Stimulated activated CD4-positive, alpha-beta T cell treated with anti-CD3 and anti-CD28 coated beads, Interleukin-4, amount 100 ng/mL, for 1 hour (primary cell): ENCODE measurements at regions not wholly inside any gene's neighbourhood (a gene's known extent, or its start where the extent isn't known, plus 50 kb on each side); places are given as distances from the start of the nearest gene placed in this dataset.
"Not testable (repeated sequence)": the region's sequence is repeated elsewhere in the genome, so short reads cannot be mapped to it uniquely, and the experiment has no call there.

Source experiments
- DNase-seq: peaks from one replicate; pipeline ENCODE4 v3.0.0-alpha.2; 2020

- no peak for DNase-seq
Observed at GRCh38 chr13:90445179-90445578, 902.3 kb upstream of the MIR17HG start.

DNA sequence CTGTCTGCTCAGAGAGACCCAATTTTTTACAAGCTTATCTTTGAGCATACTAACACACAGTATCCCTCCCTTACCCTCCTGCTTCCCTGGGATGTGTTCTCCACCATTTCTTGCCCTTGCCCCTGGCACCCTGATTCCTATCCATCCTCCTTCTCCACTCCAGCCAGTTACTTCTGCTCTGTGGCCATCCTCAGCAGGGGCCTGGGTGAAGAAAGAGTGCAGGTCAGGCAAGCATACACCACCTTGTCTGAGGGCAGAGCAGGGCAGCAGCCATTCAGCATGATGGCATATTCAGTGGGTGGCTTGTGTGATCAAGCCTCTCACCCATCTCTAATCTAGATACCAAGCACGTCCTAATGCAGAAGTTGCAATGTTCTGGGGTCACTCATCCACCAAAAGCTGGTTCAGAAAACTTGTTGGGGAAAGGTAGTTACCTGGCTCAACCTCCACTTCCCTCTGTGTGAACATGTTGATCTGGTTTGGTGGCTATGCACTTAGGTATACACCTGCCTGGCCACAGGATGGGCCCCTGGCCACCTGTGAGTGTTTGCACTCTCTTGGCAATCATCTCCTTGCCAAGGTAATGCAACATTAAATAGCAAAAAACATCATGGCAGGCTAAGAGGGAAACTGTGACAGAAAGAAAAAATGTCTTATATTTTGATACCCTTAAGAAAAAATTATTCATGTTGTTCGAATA lies 900.3 kb upstream of the MIR17HG start:
- no peak for DNase-seq

GRCh38 chr13:90447734-90448101 lies 899.8 kb upstream of the MIR17HG start:
- DNase-seq, result no peak

DNA sequence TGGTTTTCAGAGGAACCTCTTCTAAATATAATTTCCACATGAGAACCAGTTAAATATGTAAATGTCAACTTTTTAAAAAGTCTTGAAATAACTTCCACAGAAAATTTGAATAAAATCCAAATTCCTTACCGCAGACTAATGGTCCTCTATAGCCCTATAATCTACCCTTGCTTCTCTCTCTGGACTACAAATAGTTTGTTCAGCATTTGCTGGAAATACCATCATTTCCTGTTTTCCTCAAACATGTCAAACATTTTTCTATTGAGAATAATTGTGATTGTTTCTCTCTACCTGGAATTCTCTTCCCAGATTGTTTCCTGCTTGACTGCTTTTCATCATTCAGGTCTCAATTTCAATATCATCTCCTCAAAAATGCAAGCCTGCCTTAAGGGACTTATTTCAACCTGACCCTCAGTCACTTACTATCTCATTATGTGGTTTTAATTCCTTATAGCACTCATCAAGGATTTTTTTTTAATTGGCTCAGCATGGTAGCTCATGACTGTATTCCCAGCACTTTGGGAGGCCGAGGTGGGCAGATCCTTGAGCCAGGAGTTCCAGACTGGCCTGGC lies 898.9 kb upstream of the MIR17HG start:
- no peak for DNase-seq

DNA sequence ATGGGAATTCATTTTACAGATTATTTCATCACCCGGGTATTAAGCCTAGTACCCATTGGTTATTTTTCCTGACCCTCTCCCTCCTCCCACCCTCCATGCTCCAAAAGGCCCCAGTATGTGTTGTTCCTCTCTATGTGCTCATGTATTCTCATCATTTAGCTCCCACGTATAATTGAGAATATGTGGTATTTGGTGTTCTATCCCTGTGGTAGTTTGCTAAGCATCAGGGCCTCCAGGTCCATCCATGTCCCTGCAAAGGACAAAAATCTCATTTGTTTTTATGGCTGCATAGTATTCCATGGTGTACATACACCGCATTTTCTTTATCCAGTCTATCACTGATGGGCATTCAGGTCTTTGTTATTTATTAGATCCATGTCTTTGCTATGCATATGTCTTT lies 894.1 kb upstream of the MIR17HG start:
- DNase-seq, result no peak

DNA sequence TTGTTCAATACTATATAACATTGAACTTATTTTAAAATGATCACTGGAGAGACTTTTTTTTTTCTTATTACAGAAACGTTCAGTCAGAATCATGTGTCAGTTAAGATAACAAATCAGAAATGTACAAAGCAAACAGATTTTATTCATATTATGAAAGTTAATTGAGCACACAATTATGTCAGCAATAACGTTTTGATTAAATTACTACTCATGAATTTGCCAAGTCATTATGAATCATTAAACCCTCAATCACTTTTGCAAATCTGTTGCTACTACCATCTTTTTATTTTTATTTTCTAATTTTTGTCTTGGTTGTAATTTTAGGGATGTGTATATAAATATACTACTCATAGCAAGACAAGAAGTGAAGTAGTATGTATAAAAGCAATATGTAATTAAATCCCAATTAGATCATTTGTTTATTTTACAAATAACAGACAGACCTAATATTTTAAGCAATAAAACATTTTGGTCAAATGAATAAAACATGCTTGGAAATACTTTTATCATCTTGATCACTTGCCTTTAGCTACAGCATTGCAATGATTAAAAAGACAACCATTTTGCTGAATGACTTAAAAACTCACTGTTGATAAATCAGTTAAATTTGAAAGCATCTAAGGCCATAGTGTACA lies 893.4 kb upstream of the MIR17HG start:
- DNase-seq, result no peak

- DNase-seq, result no peak
Observed at GRCh38 chr13:90455067-90455466, 892.4 kb upstream of the MIR17HG start.

- DNase-seq, result no peak
Observed at GRCh38 chr13:90455823-90456222, 891.7 kb upstream of the MIR17HG start.

GRCh38 chr13:90461398-90461797 lies 886.1 kb upstream of the MIR17HG start:
- no peak for DNase-seq

DNA sequence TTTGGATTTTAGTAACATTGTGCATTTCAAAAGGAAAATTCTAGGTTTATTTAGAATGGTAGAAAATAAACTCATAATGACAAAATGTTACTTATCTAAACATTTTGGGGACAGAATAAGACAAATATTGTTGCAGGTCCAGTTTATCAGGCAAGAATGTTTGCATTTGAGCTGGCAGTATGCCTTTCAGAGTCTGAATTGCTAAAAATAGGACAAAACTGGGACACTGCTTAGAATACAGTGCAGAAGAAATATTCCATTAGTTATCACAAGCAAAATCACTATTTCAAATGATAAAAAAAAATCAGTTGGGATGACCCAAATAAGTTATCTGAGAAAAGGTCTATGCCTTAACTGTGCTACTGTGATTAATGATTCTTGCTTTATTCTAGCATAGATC lies 870.3 kb upstream of the MIR17HG start:
- no peak for DNase-seq

GRCh38 chr13:90483906-90484305 lies 863.6 kb upstream of the MIR17HG start:
- DNase-seq, result no peak

DNA sequence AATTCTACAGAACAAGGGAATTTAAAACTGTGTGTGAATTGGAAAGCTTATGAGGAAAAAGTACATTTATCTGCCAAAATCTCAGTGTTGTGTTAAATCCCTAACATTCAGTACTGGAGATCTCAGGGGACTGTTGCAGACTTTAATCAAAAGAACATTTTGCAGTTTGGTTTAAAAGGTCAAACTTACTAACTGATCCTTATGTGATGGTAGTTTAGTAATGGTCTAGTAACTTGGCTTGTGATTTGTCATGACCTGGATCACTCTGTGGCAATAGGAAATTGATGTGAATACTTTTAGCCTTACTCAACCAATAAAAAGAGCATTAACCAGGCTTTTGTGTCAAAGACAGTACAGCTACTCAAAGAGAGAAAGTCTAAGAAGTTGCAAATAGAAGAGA lies 862.1 kb upstream of the MIR17HG start:
- DNase-seq, result no peak

DNA sequence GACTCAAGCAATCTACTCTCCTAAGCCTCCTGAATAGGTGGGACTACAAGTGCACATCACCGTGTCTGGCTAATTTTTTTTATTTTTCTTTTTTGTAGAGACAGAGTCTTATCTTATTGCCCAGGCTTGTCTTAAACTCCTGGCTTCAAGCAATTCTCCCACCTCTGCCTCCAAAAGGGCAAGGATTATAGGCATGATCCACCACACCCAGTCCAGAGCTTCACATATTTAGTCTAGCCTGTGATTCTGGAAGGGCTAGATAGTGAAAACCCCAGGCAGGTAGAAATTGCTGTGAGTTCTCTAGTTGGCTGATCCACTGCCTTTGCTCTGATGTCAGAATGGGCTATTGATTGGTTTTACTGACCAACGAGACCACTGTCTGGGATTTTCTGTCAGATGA lies 854.6 kb upstream of the MIR17HG start:
- DNase-seq, result no peak

- no peak for DNase-seq
Observed at GRCh38 chr13:90493667-90494066, 853.8 kb upstream of the MIR17HG start.

- not testable (repeated sequence) for DNase-seq
Observed at GRCh38 chr13:90494849-90495248, 852.6 kb upstream of the MIR17HG start.

DNA sequence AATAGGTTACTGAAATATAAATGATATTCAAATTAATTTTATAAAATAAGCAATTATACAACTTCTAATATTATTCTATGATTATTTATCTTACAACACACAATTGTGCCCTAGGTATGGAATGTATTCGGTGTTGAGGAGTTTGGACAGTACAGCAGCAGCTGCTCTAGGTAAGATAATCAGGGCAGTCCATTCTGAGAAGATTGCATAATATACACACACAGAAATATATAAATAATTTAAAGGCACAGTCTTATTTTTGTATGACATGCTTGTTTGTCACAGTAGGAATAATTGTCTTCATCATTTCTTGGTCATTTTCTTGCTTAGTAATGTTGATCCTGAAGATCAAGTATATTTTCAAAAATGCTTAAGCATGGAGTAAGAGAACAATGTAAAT lies 849.4 kb upstream of the MIR17HG start:
- DNase-seq, result no peak

GRCh38 chr13:90498816-90499215 lies 848.7 kb upstream of the MIR17HG start:
- DNase-seq, result no peak

- no peak for DNase-seq
Observed at GRCh38 chr13:90500569-90500968, 846.9 kb upstream of the MIR17HG start.

DNA sequence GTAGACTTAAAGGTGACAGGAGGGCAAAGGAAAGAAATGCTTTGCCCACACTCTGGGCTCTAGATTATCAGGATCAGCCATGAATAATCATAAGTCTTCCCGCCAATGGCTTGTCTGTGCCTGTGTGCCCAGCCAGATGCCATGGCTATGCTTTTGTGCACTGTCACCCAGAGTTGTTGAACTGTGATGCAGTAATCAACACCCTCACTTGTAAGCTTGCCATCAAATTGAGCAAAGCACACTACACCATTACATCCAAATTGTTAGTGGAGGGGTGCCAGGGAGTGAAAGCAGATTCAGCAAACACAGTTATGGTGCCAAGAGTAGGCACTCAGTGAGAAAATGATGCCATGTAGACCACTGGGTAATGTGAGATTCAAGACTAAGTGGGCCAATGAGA lies 845.3 kb upstream of the MIR17HG start:
- no peak for DNase-seq

DNA sequence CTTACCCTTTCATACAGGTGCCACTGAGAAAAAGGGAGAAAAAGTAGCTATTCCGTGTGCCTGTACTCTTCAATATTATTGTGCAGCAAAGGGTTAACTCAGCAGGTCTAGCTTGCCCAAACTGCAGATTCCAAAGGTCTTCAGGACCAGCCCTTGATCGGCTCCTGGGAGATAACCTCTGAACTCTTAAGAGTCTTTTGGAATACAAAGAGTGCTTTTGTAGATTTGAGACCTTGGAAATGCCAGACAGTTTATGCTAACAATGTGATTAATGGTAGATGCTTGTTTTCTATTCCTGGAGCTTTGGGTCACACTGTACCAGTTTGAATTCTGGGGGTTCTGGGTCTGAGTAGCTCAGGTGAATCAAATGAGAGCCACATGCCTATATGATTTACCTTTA lies 844.7 kb upstream of the MIR17HG start:
- no peak for DNase-seq

- DNase-seq, result no peak
Observed at GRCh38 chr13:90510319-90510718, 837.2 kb upstream of the MIR17HG start.

GRCh38 chr13:90511903-90512302 lies 835.6 kb upstream of the MIR17HG start:
- DNase-seq, result no peak

GRCh38 chr13:90514712-90515111 lies 832.8 kb upstream of the MIR17HG start:
- DNase-seq, result not testable (repeated sequence)

- DNase-seq, result no peak
Observed at GRCh38 chr13:90518417-90518816, 829.1 kb upstream of the MIR17HG start.

DNA sequence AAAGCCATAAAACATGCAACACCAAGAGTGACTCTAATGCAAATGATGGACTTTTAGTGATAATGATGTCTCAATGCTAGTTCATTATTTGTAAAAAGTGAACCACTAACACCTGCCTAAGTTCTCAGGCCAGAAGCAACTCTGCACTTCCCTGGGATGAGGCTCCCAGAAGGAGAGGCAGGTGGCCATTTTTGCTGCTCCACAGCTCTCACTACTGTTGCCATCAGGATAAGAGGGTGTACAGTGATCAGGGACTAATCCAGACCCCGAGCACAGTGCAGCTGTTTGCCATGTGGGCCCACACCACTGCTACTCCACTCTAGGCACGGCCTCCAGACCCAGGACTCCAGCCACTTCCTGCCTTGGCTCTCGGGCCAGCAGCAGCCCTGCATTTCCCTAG lies 828.3 kb upstream of the MIR17HG start:
- DNase-seq, result no peak
